Spleen (tissue), 7 donors: ENCODE measurements at regions not wholly inside any gene's neighbourhood (a gene's known extent, or its start where the extent isn't known, plus 50 kb on each side); places are given as distances from the start of the nearest gene placed in this dataset.

Experiments used
- CTCF ChIP-seq, 11 experiments: fragments of 200-600 bp in 7 of 11; fragments of 450-650 bp in 4 of 11; sonication (generic) in 4 of 11; IDR thresholded peaks in 8 of 11; conservative IDR thresholded peaks in 3 of 11; 1 replicate in 7 of 11; 2 replicates in 4 of 11; pipeline versions ENCODE4 v1.4.0 to v1.8.0; 2016 to 2021; ENCODE audit warnings: antibody characterized with exemption in 11 of 11, inconsistent platforms in 4 of 11, mild to moderate bottlenecking in 1 of 11
- POLR2A ChIP-seq, 3 donors: fragments of 450-650 bp; IDR thresholded peaks; one replicate each; pipeline ENCODE4 v1.5.1; 2017; ENCODE audit warnings: antibody characterized with exemption in 3 of 3, mild to moderate bottlenecking in 1 of 3
- donor health status: DM: no; HTN: no; CAD: no; lungs with moderate emphysema.
- donor health status: DM: no; HTN: no; CAD: no.
- donor health status: DM: no; HTN: no; CAD: no.

DNA sequence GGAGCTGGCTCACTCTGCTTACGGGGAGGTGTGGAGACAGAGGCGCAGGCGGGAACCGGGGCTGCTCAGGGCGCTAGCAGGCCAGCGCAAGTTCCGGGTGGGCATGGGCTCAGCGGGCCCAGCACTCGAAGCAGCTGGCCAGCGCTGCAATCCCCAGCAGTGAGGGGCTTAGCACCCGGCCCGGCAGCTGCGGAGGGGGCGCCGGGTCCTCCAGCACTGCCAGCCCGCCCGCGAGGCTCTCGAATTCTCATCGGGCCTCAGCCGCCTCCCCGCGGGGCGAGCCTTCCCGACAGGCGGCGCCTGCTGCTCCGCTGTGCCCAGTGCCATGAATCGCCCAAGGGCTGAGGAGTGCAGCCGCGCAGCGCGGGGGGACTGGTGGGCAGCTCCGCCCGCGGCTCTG, 78.6 kb upstream of the MITF start:
- no peak for TF ChIP-seq POLR2A (IDR thresholded peaks at IDR 0.05)
- TF ChIP-seq CTCF (IDR thresholded peaks at IDR 0.05 in 8 of 11, conservative IDR thresholded peaks at IDR 0.05 in 3 of 11), result no peak
